IMR-90 (cell line): ENCODE measurements at regions not wholly inside any gene's neighbourhood (a gene's known extent, or its start where the extent isn't known, plus 50 kb on each side); places are given as distances from the start of the nearest gene placed in this dataset.

ENCODE experiments used
- ATAC-seq: fragments of 200-7000 bp; cut with Tn5 transposase; 2 replicates; pipeline ENCODE4 v1.9.1; 2020; ENCODE audit warnings: low read depth, mild to moderate bottlenecking, moderate library complexity
- BruUV-seq: library from RNA; stranded (reverse); fragments of 400-500 nt; replicated peaks from 2 replicates; lab custom pipeline; 2021; lab: Mats Ljungman, UMichigan
- CTCF ChIA-PET: fragments of 300-600 bp; formaldehyde crosslinking; extraction: SDS; loops from one replicate; lab custom pipeline; 2021; ENCODE audit warnings: antibody characterized with exemption; lab: Yijun Ruan, JAX
- POLR2A ChIA-PET: fragments of 300-600 bp; sonication (Branson Sonifier 250); formaldehyde crosslinking; loops from one replicate; lab custom pipeline; 2022; ENCODE audit warnings: antibody characterized with exemption; ENCODE audit not compliant: unreplicated experiment; lab: Charles Lee
- DNase-seq: peaks from one replicate; pipeline ENCODE4 v3.0.0; 2013
- H2AFZ ChIP-seq: replicated peaks from 2 replicates; pipeline ENCODE3; 2013; ENCODE audit warnings: low read length, mild to moderate bottlenecking; ENCODE audit not compliant: poor library complexity
- H2AK5ac ChIP-seq: 2 replicates; pipeline ENCODE4 v1.6.1; 2013; ENCODE audit warnings: low read depth, low read length, inconsistent platforms
- H2AK9ac ChIP-seq: replicated peaks from 2 replicates; pipeline ENCODE3; 2013; ENCODE audit warnings: mild to moderate bottlenecking, low read depth, low read length, moderate library complexity; ENCODE audit not compliant: poor library complexity
- H2BK120ac ChIP-seq: 2 replicates; pipeline ENCODE4 v1.6.1; 2013; ENCODE audit warnings: low read depth, low read length, inconsistent platforms
- H2BK15ac ChIP-seq: 3 replicates; pipeline ENCODE4 v1.6.1; 2013; ENCODE audit warnings: low read depth, low read length, inconsistent platforms
- H2BK20ac ChIP-seq: 2 replicates; pipeline ENCODE4 v1.6.1; 2013; ENCODE audit warnings: low read depth, mild to moderate bottlenecking, inconsistent platforms, low read length, moderate library complexity
- H2BK5ac ChIP-seq: 2 replicates; pipeline ENCODE4 v1.6.1; 2013; ENCODE audit warnings: mild to moderate bottlenecking, low read depth, low read length, inconsistent platforms; ENCODE audit not compliant: poor library complexity, severe bottlenecking
- H3K14ac ChIP-seq: replicated peaks from 2 replicates; pipeline ENCODE4 v1.6.1; 2013; ENCODE audit warnings: low read depth, low read length, inconsistent platforms
- H3K18ac ChIP-seq: 2 replicates; pipeline ENCODE4 v1.6.1; 2013; ENCODE audit warnings: low read depth, low read length, control low read depth
- H3K23ac ChIP-seq: 2 replicates; pipeline ENCODE4 v1.6.1; 2013; ENCODE audit warnings: low read depth, low read length, inconsistent platforms
- H3K27ac ChIP-seq: 2 replicates; pipeline ENCODE4 v1.5.1; 2013; ENCODE audit warnings: mild to moderate bottlenecking, control low read depth, low read length; ENCODE audit not compliant: insufficient read depth
- H3K27me3 ChIP-seq: 2 replicates; pipeline ENCODE4 v1.6.1; 2013; ENCODE audit warnings: low read length; ENCODE audit not compliant: control insufficient read depth, insufficient read depth
- H3K36me3 ChIP-seq: 2 replicates; pipeline ENCODE4 v1.6.1; 2013; ENCODE audit warnings: low read length, mixed read lengths; ENCODE audit not compliant: control insufficient read depth, insufficient read depth
- H3K4ac ChIP-seq: 2 replicates; pipeline ENCODE4 v1.6.1; 2013; ENCODE audit warnings: low read depth, low read length, inconsistent platforms
- H3K4me1 ChIP-seq: 2 replicates; pipeline ENCODE4 v1.6.1; 2013; ENCODE audit warnings: low read length, mixed read lengths; ENCODE audit not compliant: control insufficient read depth, insufficient read depth
- H3K4me2 ChIP-seq: 2 replicates; pipeline ENCODE4 v1.6.1; 2013; ENCODE audit warnings: low read depth, mild to moderate bottlenecking, control low read depth, low read length, moderate library complexity
- H3K4me3 ChIP-seq: 2 replicates; pipeline ENCODE4 v1.5.1; 2013; ENCODE audit warnings: low read depth, mild to moderate bottlenecking, control low read depth, low read length, moderate library complexity; ENCODE audit not compliant: insufficient read depth
- H3K56ac ChIP-seq: 2 replicates; pipeline ENCODE4 v1.6.1; 2013; ENCODE audit warnings: low read length, inconsistent platforms; ENCODE audit not compliant: insufficient read depth; ENCODE audit errors: extremely low read depth
- H3K79me1 ChIP-seq, 2 experiments: 2 replicates each; pipeline ENCODE4 v1.6.1; 2013; ENCODE audit warnings: low read length in 2 of 2, inconsistent platforms in 1 of 2, low read depth in 1 of 2
- H3K9ac ChIP-seq: 2 replicates; pipeline ENCODE4 v1.6.1; 2013; ENCODE audit warnings: low read depth, low read length, control low read depth
- H3K9me1 ChIP-seq: 2 replicates; pipeline ENCODE4 v1.6.1; 2013; ENCODE audit warnings: low read length, inconsistent platforms; ENCODE audit not compliant: insufficient read depth
- H3K9me3 ChIP-seq: 2 replicates; pipeline ENCODE4 v1.6.1; 2013; ENCODE audit warnings: low read length; ENCODE audit not compliant: control insufficient read depth, insufficient read depth
- H4K20me1 ChIP-seq: 2 replicates; pipeline ENCODE4 v1.6.1; 2013; ENCODE audit warnings: low read length, inconsistent platforms; ENCODE audit not compliant: insufficient read depth
- H4K5ac ChIP-seq: 2 replicates; pipeline ENCODE4 v1.6.1; 2013; ENCODE audit warnings: mild to moderate bottlenecking, low read depth, low read length, control low read depth
- H4K8ac ChIP-seq, 2 experiments: 2 replicates each; pipeline ENCODE4 v1.6.1; 2013; ENCODE audit warnings: low read depth in 2 of 2, low read length in 2 of 2, control low read depth in 1 of 2, inconsistent platforms in 1 of 2
- H4K91ac ChIP-seq: 2 replicates; pipeline ENCODE4 v1.6.1; 2013; ENCODE audit warnings: low read depth, low read length, inconsistent platforms; ENCODE audit not compliant: insufficient read depth
- BHLHE40 ChIP-seq: fragments of 150-350 bp; IDR thresholded peaks from 2 replicates; pipeline ENCODE4 v1.6.1; 2016; ENCODE audit warnings: mild to moderate bottlenecking, low read depth, low read length
- RAD21 ChIP-seq: IDR thresholded peaks from 2 replicates; pipeline ENCODE4 v1.6.1; 2012; ENCODE audit warnings: low read length, improper control_type of control experiment
- RCOR1 ChIP-seq: IDR thresholded peaks from 2 replicates; pipeline ENCODE4 v1.6.1; 2012; ENCODE audit warnings: mild to moderate bottlenecking, low read length, improper control_type of control experiment; ENCODE audit not compliant: insufficient replicate concordance
- RFX5 ChIP-seq: IDR thresholded peaks from 2 replicates; pipeline ENCODE4 v1.8.0; 2012; ENCODE audit warnings: low read depth, mild to moderate bottlenecking, low read length, moderate library complexity
- WGBS, 2 experiments: methylation state at CpG; one replicate each; pipeline versions ENCODE4 v1.1.5 to v1.1.7; 2013; ENCODE audit warnings: missing lambda C conversion rate in 2 of 2; ENCODE audit not compliant: insufficient read length in 1 of 2; ENCODE audit errors: extremely low coverage in 2 of 2; 5-methylcytosine and 5-hydroxymethylcytosine counted together
- dilution Hi-C: fragments of 300-500 bp; cut with HindIII; formaldehyde crosslinking; loops from one replicate; pipeline ENCODE4 v1.14.3; 2018; ENCODE audit warnings: low sequenced_read_pairs; ENCODE audit not compliant: unreplicated experiment
- in situ Hi-C: fragments of 300-500 bp; cut with MboI; formaldehyde crosslinking; loops from 3 replicates; pipeline ENCODE4 v1.14.3; 2019; ENCODE audit warnings: low sequenced_read_pairs, inconsistent platforms, mixed read lengths
- intact Hi-C: fragments of 100-400 bp; cut with micrococcal nuclease; formaldehyde crosslinking; loops from 2 replicates; pipeline ENCODE4 v1.10.0; 2022
- TF ChIP-seq, protein P1 (sequence below): fragments of 150-350 bp; IDR thresholded peaks from 2 replicates; pipeline ENCODE4 v1.6.1; 2017; ENCODE audit warnings: mild to moderate bottlenecking, antibody characterized with exemption, low read length, low read depth

GRCh38 chr6:145250436-145250835 is 484.9 kb downstream of the EPM2A start:
- Histone ChIP-seq H2BK5ac (peak overlapping the region; percentile 37), H3K23ac (no peak overlapping the region), H2AFZ (no peak overlapping the region), H4K20me1 (no peaks in the 10 kb centered on the region), H3K9me1 (no peaks in the 10 kb centered on the region), H3K27ac (no peak overlapping the region), H4K91ac (no peak overlapping the region), H3K4me3 (no peak overlapping the region), H3K4ac (no peak overlapping the region), H3K36me3 (no peaks in the 10 kb centered on the region), H3K18ac (no peak overlapping the region), H3K27me3 (no peaks in the 10 kb centered on the region), H2BK15ac (no peak overlapping the region), H3K9ac (no peak overlapping the region), H2BK20ac (no peak overlapping the region; the same call in 1 of the 2 replicates), H3K14ac (no peak overlapping the region), H4K5ac (no peak overlapping the region), H3K56ac (no peak overlapping the region), H3K79me1 (no peaks in the 10 kb centered on the region), H2AK9ac (no peak overlapping the region), H4K8ac (no peak overlapping the region), H2AK5ac (no peak overlapping the region), H3K4me1 (peaks cover 2% of the 10 kb centered on the region; the same call in 1 of the 2 replicates), H3K4me2 (no peak overlapping the region), H3K9me3 (peaks cover 8% of the 10 kb centered on the region), H2BK120ac (no peak overlapping the region)
- dilution Hi-C loops (no loop called here), intact Hi-C loops (no loop called here), in situ Hi-C loops (no loop called here)
- TF ChIP-seq RAD21, result no peak
- no peak for TF ChIP-seq BHLHE40
- TF ChIP-seq, protein P1, sequence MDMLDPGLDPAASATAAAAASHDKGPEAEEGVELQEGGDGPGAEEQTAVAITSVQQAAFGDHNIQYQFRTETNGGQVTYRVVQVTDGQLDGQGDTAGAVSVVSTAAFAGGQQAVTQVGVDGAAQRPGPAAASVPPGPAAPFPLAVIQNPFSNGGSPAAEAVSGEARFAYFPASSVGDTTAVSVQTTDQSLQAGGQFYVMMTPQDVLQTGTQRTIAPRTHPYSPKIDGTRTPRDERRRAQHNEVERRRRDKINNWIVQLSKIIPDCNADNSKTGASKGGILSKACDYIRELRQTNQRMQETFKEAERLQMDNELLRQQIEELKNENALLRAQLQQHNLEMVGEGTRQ, result no peak
- TF ChIP-seq RCOR1, result no peak
- no peak for TF ChIP-seq RFX5
- WGBS, 2 experiments, result no CpG with 5 or more reads among the region's 3 CpGs
- BruUV-seq, result no TSS peak
- ATAC-seq, result no peak
- DNase-seq, result no peak
- ChIA-PET CTCF (interaction anchor here (0.7 kb wide), 1 partner anchor 43 kb away, joined by 3 read pairs; no protein-coding TSS in a partner anchor), POLR2A (no interaction called here)
